ENCODE measurements at regions not wholly inside any gene's neighbourhood (a gene's known extent, or its start where the extent isn't known, plus 50 kb on each side); places are given as distances from the start of the nearest gene placed in this dataset.
"Not testable (repeated sequence)": the region's sequence is repeated elsewhere in the genome, so short reads cannot be mapped to it uniquely, and the experiment has no call there.

GRCh38 chr2:131754929-131755720 is 227.4 kb downstream of the CCDC74A start:
- no peak for DNase-seq

GRCh38 chr2:131756141-131756907 is 228.6 kb downstream of the CCDC74A start:
- Mint-ChIP-seq H3K9me3 (peaks cover 0 to 6% (median 0%) of the 10 kb centered on the region in 11 donors), H3K27ac (peak overlapping the region in 1 of 9 donors; percentile 36), H3K27me3 (peaks cover 0 to 4% (median 0%) of the 10 kb centered on the region in 5 donors), H3K4me1 (no peaks in the 10 kb centered on the region), H3K36me3 (no peaks in the 10 kb centered on the region), H3K4me3 (no peak overlapping the region)
- Histone ChIP-seq H3K27me3 (ENCODE audit: control insufficient read depth in 2 of 2, insufficient read depth in 2 of 2, low read length in 2 of 2) (no peaks in the 10 kb centered on the region), H3K4me3 (ENCODE audit: low read length) (no peak overlapping the region), H3K9me3 (ENCODE audit: control insufficient read depth in 2 of 3, low read length in 3 of 3) (peaks cover 0 to 3% (median 0%) of the 10 kb centered on the region in 3 experiments), H3K36me3 (ENCODE audit: control insufficient read depth in 2 of 3, insufficient read depth in 3 of 3, low read length in 3 of 3) (no peaks in the 10 kb centered on the region), H3K4me1 (ENCODE audit: control insufficient read depth in 2 of 2, insufficient read depth in 2 of 2, low read length in 2 of 2) (no peaks in the 10 kb centered on the region), H3K27ac (ENCODE audit: low read depth, low read length) (no peak overlapping the region)
- ATAC-seq = no peak
- ChIA-PET CTCF (no interaction called here), POLR2A (no interaction called here)
- DNase-seq = no peak
- intact Hi-C loops (cut with micrococcal nuclease) = no loop called here

More at GRCh38 chr2:131754929-131755720, 227.4 kb downstream of the CCDC74A start:
- Mint-ChIP-seq H3K9me3 (peaks cover 0 to 6% (median 0%) of the 10 kb centered on the region in 11 donors), H3K27ac (no peak overlapping the region), H3K4me3 (no peak overlapping the region), H3K27me3 (peaks cover 0 to 4% (median 0%) of the 10 kb centered on the region in 5 donors), H3K36me3 (no peaks in the 10 kb centered on the region), H3K4me1 (no peaks in the 10 kb centered on the region)
- intact Hi-C loops (cut with micrococcal nuclease) = no loop called here
- no peaks in the 10 kb centered on the region for H3K36me3 ChIP-seq (ENCODE audit: control insufficient read depth in 2 of 3, insufficient read depth in 3 of 3, low read length in 3 of 3)
- POLR2A ChIA-PET = no interaction called here
- no peak overlapping the region for H3K27ac ChIP-seq (ENCODE audit: low read depth, low read length)
- H3K4me1 ChIP-seq (ENCODE audit: control insufficient read depth in 2 of 2, insufficient read depth in 2 of 2, low read length in 2 of 2) = no peaks in the 10 kb centered on the region
- CTCF ChIA-PET = no interaction called here
- H3K9me3 ChIP-seq (ENCODE audit: control insufficient read depth in 2 of 3, low read length in 3 of 3) = peaks cover 0 to 3% (median 0%) of the 10 kb centered on the region in 3 experiments
- H3K27me3 ChIP-seq (ENCODE audit: control insufficient read depth in 2 of 2, insufficient read depth in 2 of 2, low read length in 2 of 2) = no peaks in the 10 kb centered on the region
- no peak for ATAC-seq
- no peak overlapping the region for H3K4me3 ChIP-seq (ENCODE audit: low read length)

GRCh38 chr2:131758941-131759340 is 231.3 kb downstream of the CCDC74A start:
- H3K4me1 Mint-ChIP-seq; intact Hi-C loops (cut with micrococcal nuclease); H3K9me3 Mint-ChIP-seq; CTCF ChIA-PET; ATAC-seq; H3K27me3 Mint-ChIP-seq; H3K27ac ChIP-seq (ENCODE audit: low read depth, low read length); POLR2A ChIA-PET; H3K27ac Mint-ChIP-seq; H3K36me3 Mint-ChIP-seq; H3K9me3 ChIP-seq (ENCODE audit: control insufficient read depth in 2 of 3, low read length in 3 of 3); DNase-seq; H3K4me3 Mint-ChIP-seq; H3K4me3 ChIP-seq (ENCODE audit: low read length); H3K4me1 ChIP-seq (ENCODE audit: control insufficient read depth in 2 of 2, insufficient read depth in 2 of 2, low read length in 2 of 2); H3K27me3 ChIP-seq (ENCODE audit: control insufficient read depth in 2 of 2, insufficient read depth in 2 of 2, low read length in 2 of 2); H3K36me3 ChIP-seq (ENCODE audit: control insufficient read depth in 2 of 3, insufficient read depth in 3 of 3, low read length in 3 of 3): not testable (repeated sequence)

GRCh38 chr2:131774955-131775555 is 247.4 kb downstream of the CCDC74A start:
- H3K9me3 Mint-ChIP-seq; POLR2A ChIA-PET; H3K27ac Mint-ChIP-seq; H3K27me3 Mint-ChIP-seq; H3K27ac ChIP-seq (ENCODE audit: low read depth, low read length); H3K4me3 ChIP-seq (ENCODE audit: low read length); DNase-seq; H3K4me3 Mint-ChIP-seq; H3K27me3 ChIP-seq (ENCODE audit: control insufficient read depth in 2 of 2, insufficient read depth in 2 of 2, low read length in 2 of 2); H3K9me3 ChIP-seq (ENCODE audit: control insufficient read depth in 2 of 3, low read length in 3 of 3); H3K36me3 ChIP-seq (ENCODE audit: control insufficient read depth in 2 of 3, insufficient read depth in 3 of 3, low read length in 3 of 3); H3K4me1 Mint-ChIP-seq; H3K36me3 Mint-ChIP-seq; ATAC-seq; H3K4me1 ChIP-seq (ENCODE audit: control insufficient read depth in 2 of 2, insufficient read depth in 2 of 2, low read length in 2 of 2); intact Hi-C loops (cut with micrococcal nuclease); CTCF ChIA-PET: not testable (repeated sequence)

- H3K4me3 Mint-ChIP-seq; H3K9me3 ChIP-seq (ENCODE audit: control insufficient read depth in 2 of 3, low read length in 3 of 3); H3K27me3 ChIP-seq (ENCODE audit: control insufficient read depth in 2 of 2, insufficient read depth in 2 of 2, low read length in 2 of 2); DNase-seq; ATAC-seq; H3K36me3 Mint-ChIP-seq; POLR2A ChIA-PET; H3K4me1 ChIP-seq (ENCODE audit: control insufficient read depth in 2 of 2, insufficient read depth in 2 of 2, low read length in 2 of 2); intact Hi-C loops (cut with micrococcal nuclease); H3K36me3 ChIP-seq (ENCODE audit: control insufficient read depth in 2 of 3, insufficient read depth in 3 of 3, low read length in 3 of 3); H3K4me3 ChIP-seq (ENCODE audit: low read length); H3K9me3 Mint-ChIP-seq; H3K27me3 Mint-ChIP-seq; H3K4me1 Mint-ChIP-seq; H3K27ac ChIP-seq (ENCODE audit: low read depth, low read length); H3K27ac Mint-ChIP-seq; CTCF ChIA-PET: not testable (repeated sequence)
Observed at GRCh38 chr2:131775903-131776506, 248.3 kb downstream of the CCDC74A start.

GRCh38 chr2:131780446-131780845 is 252.8 kb downstream of the CCDC74A start:
- DNase-seq; H3K27ac Mint-ChIP-seq; H3K4me3 Mint-ChIP-seq; H3K27me3 ChIP-seq (ENCODE audit: control insufficient read depth in 2 of 2, insufficient read depth in 2 of 2, low read length in 2 of 2); H3K36me3 Mint-ChIP-seq; POLR2A ChIA-PET; H3K9me3 ChIP-seq (ENCODE audit: control insufficient read depth in 2 of 3, low read length in 3 of 3); H3K4me1 ChIP-seq (ENCODE audit: control insufficient read depth in 2 of 2, insufficient read depth in 2 of 2, low read length in 2 of 2); CTCF ChIA-PET; H3K4me1 Mint-ChIP-seq; ATAC-seq; H3K4me3 ChIP-seq (ENCODE audit: low read length); H3K9me3 Mint-ChIP-seq; intact Hi-C loops (cut with micrococcal nuclease); H3K36me3 ChIP-seq (ENCODE audit: control insufficient read depth in 2 of 3, insufficient read depth in 3 of 3, low read length in 3 of 3); H3K27ac ChIP-seq (ENCODE audit: low read depth, low read length): not testable (repeated sequence)
- peaks cover 4 to 23% (median 12%) of the 10 kb centered on the region in 5 donors for H3K27me3 Mint-ChIP-seq

All from naive thymus-derived CD4-positive, alpha-beta T cell (primary cell).